ENCODE measurements at regions not wholly inside any gene's neighbourhood (a gene's known extent, or its start where the extent isn't known, plus 50 kb on each side); places are given as distances from the start of the nearest gene placed in this dataset.
"Not testable (repeated sequence)": the region's sequence is repeated elsewhere in the genome, so short reads cannot be mapped to it uniquely, and the experiment has no call there.

DNA sequence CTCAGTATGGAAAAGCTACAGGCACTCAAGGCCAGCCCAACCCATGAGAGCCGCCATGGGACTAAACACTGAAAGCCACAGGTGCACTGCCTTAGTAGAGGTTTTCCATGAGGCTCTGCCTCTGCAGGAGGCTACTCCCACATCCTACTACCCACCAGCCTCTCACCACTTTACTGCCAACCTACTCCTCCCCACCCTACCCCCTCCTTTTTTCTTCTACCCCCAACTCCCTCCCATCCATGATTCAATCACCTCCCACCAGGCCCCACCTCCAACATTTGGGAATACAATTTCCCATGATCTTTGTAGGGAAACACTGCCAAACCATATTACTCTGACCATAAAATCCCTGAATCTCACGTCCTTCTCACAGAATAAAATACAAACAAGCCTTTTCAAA is 101.6 kb upstream of the CTSV start:
- no peak for DNase-seq (ENCODE audit: low read depth)
- no peak overlapping the region for H3K4me3 ChIP-seq (ENCODE audit: low read depth, low read length)
- TF ChIP-seq, protein P1, sequence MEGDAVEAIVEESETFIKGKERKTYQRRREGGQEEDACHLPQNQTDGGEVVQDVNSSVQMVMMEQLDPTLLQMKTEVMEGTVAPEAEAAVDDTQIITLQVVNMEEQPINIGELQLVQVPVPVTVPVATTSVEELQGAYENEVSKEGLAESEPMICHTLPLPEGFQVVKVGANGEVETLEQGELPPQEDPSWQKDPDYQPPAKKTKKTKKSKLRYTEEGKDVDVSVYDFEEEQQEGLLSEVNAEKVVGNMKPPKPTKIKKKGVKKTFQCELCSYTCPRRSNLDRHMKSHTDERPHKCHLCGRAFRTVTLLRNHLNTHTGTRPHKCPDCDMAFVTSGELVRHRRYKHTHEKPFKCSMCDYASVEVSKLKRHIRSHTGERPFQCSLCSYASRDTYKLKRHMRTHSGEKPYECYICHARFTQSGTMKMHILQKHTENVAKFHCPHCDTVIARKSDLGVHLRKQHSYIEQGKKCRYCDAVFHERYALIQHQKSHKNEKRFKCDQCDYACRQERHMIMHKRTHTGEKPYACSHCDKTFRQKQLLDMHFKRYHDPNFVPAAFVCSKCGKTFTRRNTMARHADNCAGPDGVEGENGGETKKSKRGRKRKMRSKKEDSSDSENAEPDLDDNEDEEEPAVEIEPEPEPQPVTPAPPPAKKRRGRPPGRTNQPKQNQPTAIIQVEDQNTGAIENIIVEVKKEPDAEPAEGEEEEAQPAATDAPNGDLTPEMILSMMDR (IDR thresholded peaks at IDR 0.05; ENCODE audit: insufficient read depth, low read depth, low read length): no peak

DNA sequence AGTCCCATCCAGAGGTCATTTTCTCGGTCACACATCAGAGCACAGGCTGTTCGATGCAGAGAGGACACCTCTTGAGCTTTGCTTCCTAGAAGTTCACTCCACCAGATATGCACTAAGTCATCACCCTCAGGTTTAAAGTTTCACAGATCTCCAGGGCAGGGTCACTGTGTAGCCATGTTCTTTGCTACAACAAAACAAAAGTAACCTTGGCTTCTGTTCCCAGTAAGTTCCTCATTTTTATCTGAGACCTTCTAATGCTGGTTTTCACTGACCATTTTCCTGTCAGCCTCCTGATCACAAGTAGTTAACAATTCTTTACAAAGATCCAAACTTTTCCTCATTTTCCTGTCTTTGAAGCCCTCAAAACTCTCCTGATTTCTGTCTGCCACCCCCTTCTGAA is 97.5 kb upstream of the CTSV start:
- no peak overlapping the region for H3K4me3 ChIP-seq (ENCODE audit: low read depth, low read length)
- TF ChIP-seq, protein P1 (IDR thresholded peaks at IDR 0.05; ENCODE audit: insufficient read depth, low read depth, low read length): no peak
- DNase-seq (ENCODE audit: low read depth): no peak

- not testable (repeated sequence) for H3K4me3 ChIP-seq (ENCODE audit: low read depth, low read length); DNase-seq (ENCODE audit: low read depth)
Observed at GRCh38 chr9:97133966-97134365, 95.0 kb upstream of the CTSV start.

GRCh38 chr9:97132865-97133264 is 93.9 kb upstream of the CTSV start:
- no peak overlapping the region for H3K4me3 ChIP-seq (ENCODE audit: low read depth, low read length)
- TF ChIP-seq, protein P1 (IDR thresholded peaks at IDR 0.05; ENCODE audit: insufficient read depth, low read depth, low read length): no peak
- DNase-seq (ENCODE audit: low read depth): no peak

DNA sequence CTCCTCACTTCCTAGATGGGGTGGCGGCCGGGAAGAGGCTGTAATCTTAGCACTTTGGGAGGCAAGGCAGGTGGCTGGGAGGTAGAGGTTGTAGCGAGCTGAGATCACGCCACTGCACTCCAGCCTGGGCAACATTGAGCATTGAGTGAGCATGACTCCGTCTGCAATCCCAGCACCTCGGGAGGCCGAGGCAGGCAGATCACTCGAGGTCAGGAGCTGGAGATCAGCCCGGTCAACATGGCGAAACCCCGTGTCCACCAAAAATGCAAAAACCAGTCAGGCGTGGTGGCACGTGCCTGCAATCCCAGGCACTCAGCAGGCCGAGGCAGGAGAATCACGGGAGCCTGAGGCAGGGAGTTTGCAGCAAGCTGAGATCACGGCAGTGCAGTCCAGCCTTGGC is 91.9 kb upstream of the CTSV start:
- not testable (repeated sequence) for H3K4me3 ChIP-seq (ENCODE audit: low read depth, low read length); DNase-seq (ENCODE audit: low read depth)

GRCh38 chr9:97130387-97130786 is 91.4 kb upstream of the CTSV start:
- not testable (repeated sequence) for H3K4me3 ChIP-seq (ENCODE audit: low read depth, low read length)

DNA sequence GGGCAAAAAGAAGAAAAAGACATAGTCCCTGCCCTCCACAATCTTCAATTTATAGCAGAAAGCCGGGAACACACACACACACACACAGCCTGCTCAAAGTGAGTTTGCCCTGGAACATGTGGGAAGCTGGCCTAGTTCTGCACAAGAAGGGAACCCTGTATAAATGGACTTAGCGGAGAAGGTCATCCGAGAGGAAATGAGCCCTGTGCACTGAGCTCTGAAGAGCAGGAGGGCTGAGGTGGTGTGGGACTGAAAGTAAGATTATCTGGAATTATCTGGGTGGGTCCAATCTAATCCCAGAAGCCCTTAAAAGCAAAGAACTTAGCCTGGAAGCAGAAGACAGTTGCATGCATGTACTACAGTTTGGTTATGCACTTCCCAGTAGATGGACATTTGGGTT is 90.0 kb upstream of the CTSV start:
- TF ChIP-seq, protein P1 (IDR thresholded peaks at IDR 0.05; ENCODE audit: insufficient read depth, low read depth, low read length): no peak
- no peak overlapping the region for H3K4me3 ChIP-seq (ENCODE audit: low read depth, low read length)
- DNase-seq (ENCODE audit: low read depth): no peak

More at GRCh38 chr9:97130387-97130786, 91.4 kb upstream of the CTSV start:
- not testable (repeated sequence) for DNase-seq (ENCODE audit: low read depth)

GRCh38 chr9:97124256-97124655 is 85.3 kb upstream of the CTSV start:
- H3K4me3 ChIP-seq (ENCODE audit: low read depth, low read length): no peak overlapping the region
- TF ChIP-seq, protein P1 (IDR thresholded peaks at IDR 0.05; ENCODE audit: insufficient read depth, low read depth, low read length): no peak
- no peak for DNase-seq (ENCODE audit: low read depth)

- TF ChIP-seq, protein P1 (IDR thresholded peaks at IDR 0.05; ENCODE audit: insufficient read depth, low read depth, low read length): no peak
- no peak for DNase-seq (ENCODE audit: low read depth)
- no peak overlapping the region for H3K4me3 ChIP-seq (ENCODE audit: low read depth, low read length)
Observed at GRCh38 chr9:97110696-97111095, 71.8 kb upstream of the CTSV start.

All from fibroblast of villous mesenchyme (primary cell).